GM21529 (cell line): ENCODE measurements at regions not wholly inside any gene's neighbourhood (a gene's known extent, or its start where the extent isn't known, plus 50 kb on each side); places are given as distances from the start of the nearest gene placed in this dataset.

Experiments used
- ATAC-seq: cut with Tn5 transposase; IDR thresholded peaks from one replicate; pipeline ENCODE4 v1.9.1; 2021; ENCODE audit not compliant: unreplicated experiment

GRCh38 chrX:96619588-96619987 is 65.1 kb upstream of the DIAPH2 start:
- no peak for ATAC-seq

- no peak for ATAC-seq
Observed at GRCh38 chrX:96621811-96622210, 62.8 kb upstream of the DIAPH2 start.
